Neural cell (in vitro differentiated cells): ENCODE measurements at regions not wholly inside any gene's neighbourhood (a gene's known extent, or its start where the extent isn't known, plus 50 kb on each side); places are given as distances from the start of the nearest gene placed in this dataset.

Experiments
- EZH2 ChIP-seq: fragments of 200-600, 300-800 bp; shearing (Covaris generic), sonication (generic); IDR thresholded peaks from 2 replicates; pipeline ENCODE4 v1.6.1; 2014; ENCODE audit warnings: antibody characterized with exemption, low read length, borderline replicate concordance, mild to moderate bottlenecking; ENCODE audit not compliant: insufficient read depth, poor library complexity, severe bottlenecking
- MXI1 ChIP-seq: fragments of 450-650 bp; conservative IDR thresholded peaks from 2 replicates; pipeline ENCODE4 v1.6.1; 2014; ENCODE audit warnings: antibody characterized with exemption, mild to moderate bottlenecking; ENCODE audit not compliant: poor library complexity, severe bottlenecking
- TF ChIP-seq, protein P1 (sequence below): fragments of 450-650 bp; IDR thresholded peaks from 2 replicates; pipeline ENCODE4 v1.5.1; 2014; ENCODE audit warnings: antibody characterized with exemption, mild to moderate bottlenecking, moderate library complexity; ENCODE audit not compliant: poor library complexity, severe bottlenecking

DNA sequence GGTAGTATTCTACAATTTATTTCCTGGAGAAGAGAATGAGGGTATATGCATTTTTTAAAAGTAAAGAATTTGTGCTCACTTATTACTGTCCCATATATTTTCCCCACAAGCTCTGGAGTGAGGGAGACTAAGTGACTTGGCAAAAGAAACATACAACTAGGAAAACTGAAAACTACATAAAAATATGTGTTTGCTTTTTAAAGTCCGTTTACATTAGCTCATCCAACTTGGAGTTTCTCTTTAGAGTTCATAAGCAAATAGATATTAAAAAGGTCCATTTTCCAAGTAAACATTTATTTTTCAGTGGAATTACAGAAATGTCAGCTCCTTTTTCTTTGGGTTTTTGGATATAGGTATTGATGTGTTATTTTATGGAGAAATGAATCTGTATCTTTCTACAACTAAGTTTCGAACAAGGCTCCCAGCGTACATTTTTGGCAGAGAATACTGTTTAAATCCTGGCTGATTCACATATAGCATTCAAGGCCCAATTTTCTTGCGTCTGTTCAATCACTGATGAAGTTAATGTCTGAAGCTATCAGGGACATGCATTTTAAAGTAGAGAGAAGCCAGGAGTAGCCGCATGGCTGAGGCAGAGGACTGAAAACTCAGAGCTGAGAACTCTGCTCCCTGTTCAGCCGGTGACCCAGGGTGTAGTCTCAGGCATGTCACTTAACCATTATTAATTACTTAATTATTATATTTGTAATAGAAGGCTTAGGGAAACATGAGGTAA lies 729.4 kb downstream of the EFNB2 start:
- TF ChIP-seq, protein P1, sequence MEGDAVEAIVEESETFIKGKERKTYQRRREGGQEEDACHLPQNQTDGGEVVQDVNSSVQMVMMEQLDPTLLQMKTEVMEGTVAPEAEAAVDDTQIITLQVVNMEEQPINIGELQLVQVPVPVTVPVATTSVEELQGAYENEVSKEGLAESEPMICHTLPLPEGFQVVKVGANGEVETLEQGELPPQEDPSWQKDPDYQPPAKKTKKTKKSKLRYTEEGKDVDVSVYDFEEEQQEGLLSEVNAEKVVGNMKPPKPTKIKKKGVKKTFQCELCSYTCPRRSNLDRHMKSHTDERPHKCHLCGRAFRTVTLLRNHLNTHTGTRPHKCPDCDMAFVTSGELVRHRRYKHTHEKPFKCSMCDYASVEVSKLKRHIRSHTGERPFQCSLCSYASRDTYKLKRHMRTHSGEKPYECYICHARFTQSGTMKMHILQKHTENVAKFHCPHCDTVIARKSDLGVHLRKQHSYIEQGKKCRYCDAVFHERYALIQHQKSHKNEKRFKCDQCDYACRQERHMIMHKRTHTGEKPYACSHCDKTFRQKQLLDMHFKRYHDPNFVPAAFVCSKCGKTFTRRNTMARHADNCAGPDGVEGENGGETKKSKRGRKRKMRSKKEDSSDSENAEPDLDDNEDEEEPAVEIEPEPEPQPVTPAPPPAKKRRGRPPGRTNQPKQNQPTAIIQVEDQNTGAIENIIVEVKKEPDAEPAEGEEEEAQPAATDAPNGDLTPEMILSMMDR = no peak
- TF ChIP-seq EZH2 (no peak), MXI1 (no peak)
